HCT116 (cell line): ENCODE measurements at regions not wholly inside any gene's neighbourhood (a gene's known extent, or its start where the extent isn't known, plus 50 kb on each side); places are given as distances from the start of the nearest gene placed in this dataset.

Experiments used
- ATAC-seq: fragments of 200-7000 bp; cut with Tn5 transposase; 2 replicates; pipeline ENCODE4 v1.9.1; 2020; ENCODE audit warnings: mild to moderate bottlenecking, moderate library complexity
- BruUV-seq: library from RNA; stranded (reverse); fragments of 400-500 nt; replicated peaks from 2 replicates; lab custom pipeline; 2021; lab: Mats Ljungman, UMichigan
- CTCF ChIA-PET: fragments of 300-600 bp; sonication (Branson Sonifier 250); formaldehyde crosslinking; loops from one replicate; lab custom pipeline; 2021; ENCODE audit warnings: antibody characterized with exemption; lab: Charles Lee
- POLR2A ChIA-PET: fragments of 300-600, 350-600 bp; sonication (Branson Sonifier 250); formaldehyde crosslinking; loops from one replicate; lab custom pipeline; 2021; ENCODE audit warnings: antibody characterized with exemption; lab: Charles Lee
- RAD21 ChIA-PET, 2 experiments: fragments of 300-600 bp; sonication (Branson Sonifier 250); formaldehyde crosslinking; loops; one replicate each; lab custom pipeline; 2023; ENCODE audit warnings: low total read pairs in 2 of 2; ENCODE audit not compliant: uncharacterized antibody in 2 of 2, unreplicated experiment in 2 of 2, low non-redundant PET in 1 of 2; lab: Charles Lee
- DNase-seq: peaks from one replicate; pipeline ENCODE4 v3.0.0-alpha.2; 2010; ENCODE audit warnings: low read depth, low spot score
- H2AFZ ChIP-seq: fragments of 200-600 bp; shearing (Covaris generic), sonication (generic); 2 replicates; pipeline ENCODE4 v1.6.1; 2017; ENCODE audit warnings: low read depth, mixed run types, mixed read lengths, antibody characterized with exemption, low read length; ENCODE audit not compliant: poor library complexity, severe bottlenecking
- H3K27ac ChIP-seq: 2 replicates; pipeline ENCODE4 v1.5.1; 2012; ENCODE audit warnings: low read depth, low read length
- H3K27me3 ChIP-seq: fragments of 200-600 bp; sonication (generic); 2 replicates; pipeline ENCODE4 v1.6.1; 2016; ENCODE audit warnings: mixed run types, low read length, mixed read lengths; ENCODE audit not compliant: insufficient read depth
- H3K36me3 ChIP-seq, 2 experiments: fragments of 200-500 bp in 1 of 2; fragments of 200-600 bp in 1 of 2; sonication (Bioruptor generic) in 1 of 2; sonication (generic) in 1 of 2; 2 replicates each; pipeline versions ENCODE4 v1.5.1 to v1.6.1; 2014 to 2016; ENCODE audit warnings: low read length in 2 of 2, inconsistent platforms in 1 of 2, mixed read lengths in 1 of 2, mixed run types in 1 of 2; ENCODE audit not compliant: insufficient read depth in 2 of 2, control insufficient read depth in 1 of 2
- H3K4me1 ChIP-seq, 2 experiments: fragments of 200-600 bp in 1 of 2; sonication (generic) in 1 of 2; 2 replicates each; pipeline versions ENCODE4 v1.5.1 to v1.6.1; 2012 to 2017; ENCODE audit warnings: low read length in 2 of 2, inconsistent platforms in 1 of 2, mild to moderate bottlenecking in 1 of 2, mixed read lengths in 1 of 2, mixed run types in 1 of 2, moderate library complexity in 1 of 2; ENCODE audit not compliant: insufficient read depth in 2 of 2, control insufficient read depth in 1 of 2
- H3K4me2 ChIP-seq: fragments of 200-600 bp; sonication (generic); 2 replicates; pipeline ENCODE4 v1.6.1; 2017; ENCODE audit warnings: mixed run types, low read length, mixed read lengths
- H3K4me3 ChIP-seq, 2 experiments: fragments of 200-600 bp in 1 of 2; sonication (generic) in 1 of 2; replicated peaks in 1 of 2; 2 replicates each; pipeline ENCODE4 v1.5.1; 2011 to 2016; ENCODE audit warnings: low read length in 2 of 2, control low read depth in 1 of 2, low read depth in 1 of 2, mild to moderate bottlenecking in 1 of 2, mixed read lengths in 1 of 2, mixed run types in 1 of 2
- H3K79me2 ChIP-seq: fragments of 200-600 bp; sonication (generic); 2 replicates; pipeline ENCODE4 v1.6.1; 2017; ENCODE audit warnings: mild to moderate bottlenecking, mixed run types, low read length, moderate library complexity, mixed read lengths; ENCODE audit not compliant: insufficient read depth
- H3K9ac ChIP-seq: fragments of 200-600 bp; sonication (generic); 2 replicates; pipeline ENCODE4 v1.6.1; 2016; ENCODE audit warnings: low read length, mixed read lengths
- H3K9me2 ChIP-seq: fragments of 200-600 bp; sonication (generic), shearing (Covaris generic); 2 replicates; pipeline ENCODE4 v1.6.1; 2017; ENCODE audit warnings: mixed run types, mild to moderate bottlenecking, moderate library complexity; ENCODE audit not compliant: insufficient read depth
- H3K9me3 ChIP-seq, 2 experiments: fragments of 200-500 bp in 1 of 2; fragments of 200-600 bp in 1 of 2; sonication (Bioruptor generic) in 1 of 2; sonication (generic) in 1 of 2; 2 replicates each; pipeline ENCODE4 v1.6.1; 2014 to 2017; ENCODE audit warnings: low read length in 2 of 2, mixed read lengths in 2 of 2, inconsistent platforms in 1 of 2, low read depth in 1 of 2, mild to moderate bottlenecking in 1 of 2, mixed run types in 1 of 2, moderate library complexity in 1 of 2; ENCODE audit not compliant: control insufficient read depth in 1 of 2, insufficient read depth in 1 of 2
- H4K20me1 ChIP-seq: fragments of 200-600 bp; sonication (generic), shearing (Covaris generic); 2 replicates; pipeline ENCODE4 v1.6.1; 2017; ENCODE audit warnings: mixed run types, mild to moderate bottlenecking, moderate library complexity; ENCODE audit not compliant: insufficient read depth
- ELF1 ChIP-seq: IDR thresholded peaks from 2 replicates; pipeline ENCODE4 v1.6.1; 2012; ENCODE audit warnings: low read depth, borderline replicate concordance
- EZH2phosphoT487 ChIP-seq: fragments of 200-600 bp; IDR thresholded peaks from 2 replicates; pipeline ENCODE4 v1.6.1; 2018; ENCODE audit warnings: antibody characterized with exemption, borderline replicate concordance
- POLR2AphosphoS5 ChIP-seq: IDR thresholded peaks from 2 replicates; pipeline ENCODE4 v1.6.1; 2011; ENCODE audit warnings: mild to moderate bottlenecking, low read depth, low read length, moderate library complexity
- ZFX ChIP-seq: fragments of 450-650 bp; IDR thresholded peaks from 2 replicates; pipeline ENCODE4 v1.6.1; 2017
- ZNF274 ChIP-seq: fragments of 200-500 bp; sonication (Bioruptor generic); IDR thresholded peaks from 2 replicates; pipeline ENCODE4 v1.6.1; 2014; ENCODE audit warnings: mild to moderate bottlenecking, low read depth, low read length, inconsistent platforms
- intact Hi-C: fragments of 100-400 bp; cut with micrococcal nuclease; formaldehyde crosslinking; loops from 2 replicates; pipeline ENCODE4 v1.10.0; 2022
- TF ChIP-seq, protein P1 (sequence below): IDR thresholded peaks from 2 replicates; pipeline ENCODE4 v1.6.1; 2011; ENCODE audit warnings: mild to moderate bottlenecking, low read length, moderate library complexity; ENCODE audit not compliant: insufficient replicate concordance; ENCODE audit errors: extremely low read depth
- TF ChIP-seq, protein P2 (sequence below): IDR thresholded peaks from 2 replicates; pipeline ENCODE4 v1.6.1; 2012
- TF ChIP-seq, protein P3 (sequence below): IDR thresholded peaks from 2 replicates; pipeline ENCODE4 v1.6.1; 2012; ENCODE audit warnings: low read depth

DNA sequence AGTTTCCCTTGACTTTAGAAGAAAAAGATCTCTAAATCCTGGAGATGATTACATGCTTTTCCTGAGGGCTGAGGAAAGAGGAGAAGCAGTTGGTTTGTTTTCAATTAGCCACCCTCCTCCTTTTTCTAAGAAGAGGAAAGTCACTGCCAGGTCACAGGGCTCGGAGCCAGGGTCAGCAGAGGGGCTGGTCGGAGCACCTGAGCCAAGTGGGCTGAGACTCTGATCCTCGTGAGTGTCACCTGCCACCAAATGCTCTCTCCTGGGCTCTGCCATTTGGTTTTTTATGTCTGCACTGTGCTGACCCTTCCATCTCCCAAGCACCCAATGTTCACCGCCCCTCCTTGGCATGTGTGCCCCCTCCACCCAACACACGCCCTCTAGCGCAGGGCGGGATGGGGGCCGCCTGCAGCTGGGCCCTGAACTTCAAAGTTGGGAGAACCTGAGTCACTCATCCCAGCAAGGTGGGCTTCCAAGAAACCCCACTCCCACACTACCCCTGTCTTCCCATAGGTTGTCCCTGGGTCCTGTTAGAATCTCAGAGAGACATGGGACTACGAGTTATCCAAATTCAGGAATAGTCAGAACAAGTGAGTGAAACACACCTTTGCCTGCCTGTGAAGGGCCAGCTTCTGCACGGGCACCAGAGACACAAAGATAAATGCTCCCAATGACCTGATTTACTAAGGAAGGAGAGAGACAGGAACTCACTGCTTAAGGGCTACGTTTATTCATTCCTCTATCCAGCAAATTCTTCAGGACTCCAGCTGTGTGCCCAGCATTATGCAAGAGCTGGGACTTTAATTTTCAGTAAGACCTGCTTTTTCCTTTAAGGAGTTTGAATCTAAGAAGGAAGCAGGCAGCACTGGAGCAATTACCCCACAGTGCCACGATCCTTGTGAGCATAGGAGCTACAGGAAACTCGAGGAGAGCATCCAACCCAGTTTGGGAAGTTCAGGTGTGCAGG lies 127.5 kb downstream of the RHOU start:
- TF ChIP-seq ZNF274 (no peak), ELF1 (no peak), ZFX (no peak), EZH2phosphoT487 (no peak), POLR2AphosphoS5 (no peak)
- TF ChIP-seq, protein P1, sequence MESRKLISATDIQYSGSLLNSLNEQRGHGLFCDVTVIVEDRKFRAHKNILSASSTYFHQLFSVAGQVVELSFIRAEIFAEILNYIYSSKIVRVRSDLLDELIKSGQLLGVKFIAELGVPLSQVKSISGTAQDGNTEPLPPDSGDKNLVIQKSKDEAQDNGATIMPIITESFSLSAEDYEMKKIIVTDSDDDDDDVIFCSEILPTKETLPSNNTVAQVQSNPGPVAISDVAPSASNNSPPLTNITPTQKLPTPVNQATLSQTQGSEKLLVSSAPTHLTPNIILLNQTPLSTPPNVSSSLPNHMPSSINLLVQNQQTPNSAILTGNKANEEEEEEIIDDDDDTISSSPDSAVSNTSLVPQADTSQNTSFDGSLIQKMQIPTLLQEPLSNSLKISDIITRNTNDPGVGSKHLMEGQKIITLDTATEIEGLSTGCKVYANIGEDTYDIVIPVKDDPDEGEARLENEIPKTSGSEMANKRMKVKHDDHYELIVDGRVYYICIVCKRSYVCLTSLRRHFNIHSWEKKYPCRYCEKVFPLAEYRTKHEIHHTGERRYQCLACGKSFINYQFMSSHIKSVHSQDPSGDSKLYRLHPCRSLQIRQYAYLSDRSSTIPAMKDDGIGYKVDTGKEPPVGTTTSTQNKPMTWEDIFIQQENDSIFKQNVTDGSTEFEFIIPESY = no peak
- TF ChIP-seq, protein P2, sequence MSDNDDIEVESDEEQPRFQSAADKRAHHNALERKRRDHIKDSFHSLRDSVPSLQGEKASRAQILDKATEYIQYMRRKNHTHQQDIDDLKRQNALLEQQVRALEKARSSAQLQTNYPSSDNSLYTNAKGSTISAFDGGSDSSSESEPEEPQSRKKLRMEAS = no peak
- TF ChIP-seq, protein P3, sequence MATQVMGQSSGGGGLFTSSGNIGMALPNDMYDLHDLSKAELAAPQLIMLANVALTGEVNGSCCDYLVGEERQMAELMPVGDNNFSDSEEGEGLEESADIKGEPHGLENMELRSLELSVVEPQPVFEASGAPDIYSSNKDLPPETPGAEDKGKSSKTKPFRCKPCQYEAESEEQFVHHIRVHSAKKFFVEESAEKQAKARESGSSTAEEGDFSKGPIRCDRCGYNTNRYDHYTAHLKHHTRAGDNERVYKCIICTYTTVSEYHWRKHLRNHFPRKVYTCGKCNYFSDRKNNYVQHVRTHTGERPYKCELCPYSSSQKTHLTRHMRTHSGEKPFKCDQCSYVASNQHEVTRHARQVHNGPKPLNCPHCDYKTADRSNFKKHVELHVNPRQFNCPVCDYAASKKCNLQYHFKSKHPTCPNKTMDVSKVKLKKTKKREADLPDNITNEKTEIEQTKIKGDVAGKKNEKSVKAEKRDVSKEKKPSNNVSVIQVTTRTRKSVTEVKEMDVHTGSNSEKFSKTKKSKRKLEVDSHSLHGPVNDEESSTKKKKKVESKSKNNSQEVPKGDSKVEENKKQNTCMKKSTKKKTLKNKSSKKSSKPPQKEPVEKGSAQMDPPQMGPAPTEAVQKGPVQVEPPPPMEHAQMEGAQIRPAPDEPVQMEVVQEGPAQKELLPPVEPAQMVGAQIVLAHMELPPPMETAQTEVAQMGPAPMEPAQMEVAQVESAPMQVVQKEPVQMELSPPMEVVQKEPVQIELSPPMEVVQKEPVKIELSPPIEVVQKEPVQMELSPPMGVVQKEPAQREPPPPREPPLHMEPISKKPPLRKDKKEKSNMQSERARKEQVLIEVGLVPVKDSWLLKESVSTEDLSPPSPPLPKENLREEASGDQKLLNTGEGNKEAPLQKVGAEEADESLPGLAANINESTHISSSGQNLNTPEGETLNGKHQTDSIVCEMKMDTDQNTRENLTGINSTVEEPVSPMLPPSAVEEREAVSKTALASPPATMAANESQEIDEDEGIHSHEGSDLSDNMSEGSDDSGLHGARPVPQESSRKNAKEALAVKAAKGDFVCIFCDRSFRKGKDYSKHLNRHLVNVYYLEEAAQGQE = no peak
- no peak overlapping the region for H3K4me3 ChIP-seq
- ChIA-PET RAD21 (no interaction called here), POLR2A (interaction anchor here (1.5 kb wide), 1 partner anchor 21 kb away, joined by 3 read pairs; no protein-coding TSS in a partner anchor), CTCF (no interaction called here)
- ATAC-seq (no peak), DNase-seq (no peak)
- H3K36me3 ChIP-seq = no peaks in the 10 kb centered on the region
- no peaks in the 10 kb centered on the region for H3K79me2 ChIP-seq
- H3K27ac ChIP-seq = no peak overlapping the region
- H2AFZ ChIP-seq = no peak overlapping the region
- no peaks in the 10 kb centered on the region for H3K9me2 ChIP-seq
- no peaks in the 10 kb centered on the region for H3K9me3 ChIP-seq
- intact Hi-C loops = no loop called here
- H4K20me1 ChIP-seq = no peaks in the 10 kb centered on the region
- no peak overlapping the region for H3K9ac ChIP-seq
- H3K27me3 ChIP-seq = peaks cover 20% of the 10 kb centered on the region; the same call in 1 of the 2 replicates
- BruUV-seq = no TSS peak
- H3K4me2 ChIP-seq = no peak overlapping the region
- peaks cover 27 to 39% of the 10 kb centered on the region in 2 experiments for H3K4me1 ChIP-seq
